ENCODE measurements at regions not wholly inside any gene's neighbourhood (a gene's known extent, or its start where the extent isn't known, plus 50 kb on each side); places are given as distances from the start of the nearest gene placed in this dataset.

GRCh38 chr13:53839461-53839860 is 810.8 kb downstream of the OLFM4 start:
- peaks cover 23% of the 10 kb centered on the region for H3K9me3 ChIP-seq (ENCODE audit: control insufficient read depth, low read length)
- no peaks in the 10 kb centered on the region for H3K4me1 ChIP-seq (ENCODE audit: control insufficient read depth, insufficient read depth, low read length)
- no peak overlapping the region for H3K27ac ChIP-seq (ENCODE audit: low read depth, low read length)
- H3K36me3 Mint-ChIP-seq (ENCODE audit: low read depth): no peaks in the 10 kb centered on the region
- DNase-seq: no peak
- H3K4me3 Mint-ChIP-seq: no peak overlapping the region
- peaks cover 44% of the 10 kb centered on the region for H3K27me3 ChIP-seq (ENCODE audit: control insufficient read depth, insufficient read depth, low read length, poor library complexity, severe bottlenecking)
- H3K9me3 Mint-ChIP-seq: peaks cover 10% of the 10 kb centered on the region
- no peaks in the 10 kb centered on the region for H3K4me1 Mint-ChIP-seq
- no peak overlapping the region for H3K27ac Mint-ChIP-seq
- no peak overlapping the region for H3K9ac ChIP-seq (ENCODE audit: extremely low read depth, low read length, poor library complexity, severe bottlenecking)
- H3K4me3 ChIP-seq (ENCODE audit: low read length): no peak overlapping the region
- peaks cover 29% of the 10 kb centered on the region for H3K27me3 Mint-ChIP-seq (ENCODE audit: insufficient read depth)
- TF ChIP-seq CTCF (conservative IDR thresholded peaks at IDR 0.05): no peak
- H3K36me3 ChIP-seq (ENCODE audit: control insufficient read depth, insufficient read depth, low read length): no peaks in the 10 kb centered on the region

GRCh38 chr13:53844473-53845146 is 816.0 kb downstream of the OLFM4 start:
- Mint-ChIP-seq H3K4me3 (no peak overlapping the region), H3K27ac (no peak overlapping the region), H3K9me3 (peaks cover 3% of the 10 kb centered on the region), H3K4me1 (peaks cover 5% of the 10 kb centered on the region), H3K36me3 (ENCODE audit: low read depth) (no peaks in the 10 kb centered on the region), H3K27me3 (ENCODE audit: insufficient read depth) (peaks cover 38% of the 10 kb centered on the region)
- peaks cover 10% of the 10 kb centered on the region for H3K9me3 ChIP-seq (ENCODE audit: control insufficient read depth, low read length)
- no peak overlapping the region for H3K9ac ChIP-seq (ENCODE audit: extremely low read depth, low read length, poor library complexity, severe bottlenecking)
- no peaks in the 10 kb centered on the region for H3K4me1 ChIP-seq (ENCODE audit: control insufficient read depth, insufficient read depth, low read length)
- H3K27me3 ChIP-seq (ENCODE audit: control insufficient read depth, insufficient read depth, low read length, poor library complexity, severe bottlenecking): peaks cover 49% of the 10 kb centered on the region
- no peak overlapping the region for H3K4me3 ChIP-seq (ENCODE audit: low read length)
- WGBS, 2 experiments (ENCODE audit: insufficient coverage in 1 of 2, insufficient read length in 1 of 2): 43 to 72% methylated on average over 2 to 4 of the region's 6 CpGs
- no peaks in the 10 kb centered on the region for H3K36me3 ChIP-seq (ENCODE audit: control insufficient read depth, insufficient read depth, low read length)
- DNase-seq: no peak
- no peak overlapping the region for H3K27ac ChIP-seq (ENCODE audit: low read depth, low read length)
- no peak for TF ChIP-seq CTCF (conservative IDR thresholded peaks at IDR 0.05)

GRCh38 chr13:53847502-53847901 is 818.9 kb downstream of the OLFM4 start:
- H3K9ac ChIP-seq (ENCODE audit: extremely low read depth, low read length, poor library complexity, severe bottlenecking): no peak overlapping the region
- no peak for DNase-seq
- WGBS, 2 experiments (ENCODE audit: insufficient coverage in 1 of 2, insufficient read length in 1 of 2): 90 to 96% methylated on average over 1 to 2 of the region's 2 CpGs
- H3K4me1 Mint-ChIP-seq: peaks cover 5% of the 10 kb centered on the region
- H3K27me3 ChIP-seq (ENCODE audit: control insufficient read depth, insufficient read depth, low read length, poor library complexity, severe bottlenecking): peaks cover 31% of the 10 kb centered on the region
- H3K4me3 Mint-ChIP-seq: no peak overlapping the region
- peaks cover 32% of the 10 kb centered on the region for H3K27me3 Mint-ChIP-seq (ENCODE audit: insufficient read depth)
- no peaks in the 10 kb centered on the region for H3K9me3 ChIP-seq (ENCODE audit: control insufficient read depth, low read length)
- no peaks in the 10 kb centered on the region for H3K36me3 Mint-ChIP-seq (ENCODE audit: low read depth)
- H3K9me3 Mint-ChIP-seq: no peaks in the 10 kb centered on the region
- no peaks in the 10 kb centered on the region for H3K4me1 ChIP-seq (ENCODE audit: control insufficient read depth, insufficient read depth, low read length)
- TF ChIP-seq CTCF (conservative IDR thresholded peaks at IDR 0.05): no peak
- H3K36me3 ChIP-seq (ENCODE audit: control insufficient read depth, insufficient read depth, low read length): no peaks in the 10 kb centered on the region
- H3K4me3 ChIP-seq (ENCODE audit: low read length): no peak overlapping the region
- H3K27ac Mint-ChIP-seq: no peak overlapping the region
- no peak overlapping the region for H3K27ac ChIP-seq (ENCODE audit: low read depth, low read length)
